ENCODE measurements at regions not wholly inside any gene's neighbourhood (a gene's known extent, or its start where the extent isn't known, plus 50 kb on each side); places are given as distances from the start of the nearest gene placed in this dataset.

- Histone ChIP-seq H3K36me3 (ENCODE audit: control insufficient read depth in 1 of 2, insufficient read depth in 2 of 2, low read length in 1 of 2) (no peaks in the 10 kb centered on the region), H3K4me3 (ENCODE audit: low read length in 2 of 2) (no peak overlapping the region), H3K4me1 (ENCODE audit: control insufficient read depth in 1 of 2, insufficient read depth in 2 of 2, low read length in 2 of 2) (no peaks in the 10 kb centered on the region), H3K27ac (ENCODE audit: low read depth in 1 of 2, low read length in 2 of 2) (no peak overlapping the region), H3K9me3 (ENCODE audit: control insufficient read depth, low read length) (no peaks in the 10 kb centered on the region), H3K27me3 (ENCODE audit: control insufficient read depth in 1 of 2, insufficient read depth in 2 of 2, low read length in 1 of 2) (no peaks in the 10 kb centered on the region)
- DNase-seq (peak in 1 of 2 donors; percentile 77), ATAC-seq (ENCODE audit: low FRiP score) (peak; percentile 23)
- intact Hi-C loops (cut with DNase I) = no loop called here
- WGBS, 2 donors = 86 to 88% methylated on average over 15 of the region's 15 CpGs
Observed at GRCh38 chr5:34564710-34565235, 91.4 kb upstream of the RAI14 start.

GRCh38 chr5:34570143-34570542 is 86.0 kb upstream of the RAI14 start:
- Histone ChIP-seq H3K27ac (ENCODE audit: low read depth in 1 of 2, low read length in 2 of 2) (no peak overlapping the region), H3K4me1 (ENCODE audit: control insufficient read depth in 1 of 2, insufficient read depth in 2 of 2, low read length in 2 of 2) (peaks cover 0 to 5% of the 10 kb centered on the region in 2 donors), H3K27me3 (ENCODE audit: control insufficient read depth in 1 of 2, insufficient read depth in 2 of 2, low read length in 1 of 2) (no peaks in the 10 kb centered on the region), H3K9me3 (ENCODE audit: control insufficient read depth, low read length) (no peaks in the 10 kb centered on the region), H3K4me3 (ENCODE audit: low read length in 2 of 2) (no peak overlapping the region), H3K36me3 (ENCODE audit: control insufficient read depth in 1 of 2, insufficient read depth in 2 of 2, low read length in 1 of 2) (no peaks in the 10 kb centered on the region)
- ATAC-seq (ENCODE audit: low FRiP score) (no peak), DNase-seq (no peak)
- WGBS, 2 donors = 95 to 96% methylated on average over 6 of the region's 6 CpGs
- intact Hi-C loops (cut with DNase I) = no loop called here

GRCh38 chr5:34570721-34571676 is 85.1 kb upstream of the RAI14 start:
- ATAC-seq (ENCODE audit: low FRiP score) = peak; percentile 36
- no peak overlapping the region for H3K4me3 ChIP-seq (ENCODE audit: low read length in 2 of 2)
- H3K27me3 ChIP-seq (ENCODE audit: control insufficient read depth in 1 of 2, insufficient read depth in 2 of 2, low read length in 1 of 2) = no peaks in the 10 kb centered on the region
- peaks cover 0 to 5% of the 10 kb centered on the region in 2 donors for H3K4me1 ChIP-seq (ENCODE audit: control insufficient read depth in 1 of 2, insufficient read depth in 2 of 2, low read length in 2 of 2)
- 37 to 41% methylated on average over 5 of the region's 5 CpGs for WGBS, 2 donors
- no peaks in the 10 kb centered on the region for H3K36me3 ChIP-seq (ENCODE audit: control insufficient read depth in 1 of 2, insufficient read depth in 2 of 2, low read length in 1 of 2)
- intact Hi-C loops (cut with DNase I) = no loop called here
- DNase-seq = no peak
- H3K9me3 ChIP-seq (ENCODE audit: control insufficient read depth, low read length) = no peaks in the 10 kb centered on the region
- no peak overlapping the region for H3K27ac ChIP-seq (ENCODE audit: low read depth in 1 of 2, low read length in 2 of 2)

GRCh38 chr5:34571677-34572041 is 84.5 kb upstream of the RAI14 start:
- intact Hi-C loops (cut with DNase I) = no loop called here
- ATAC-seq (ENCODE audit: low FRiP score) = no peak
- Histone ChIP-seq H3K4me1 (ENCODE audit: control insufficient read depth in 1 of 2, insufficient read depth in 2 of 2, low read length in 2 of 2) (peaks cover 0 to 5% of the 10 kb centered on the region in 2 donors), H3K4me3 (ENCODE audit: low read length in 2 of 2) (no peak overlapping the region), H3K27me3 (ENCODE audit: control insufficient read depth in 1 of 2, insufficient read depth in 2 of 2, low read length in 1 of 2) (no peaks in the 10 kb centered on the region), H3K36me3 (ENCODE audit: control insufficient read depth in 1 of 2, insufficient read depth in 2 of 2, low read length in 1 of 2) (no peaks in the 10 kb centered on the region), H3K27ac (ENCODE audit: low read depth in 1 of 2, low read length in 2 of 2) (no peak overlapping the region), H3K9me3 (ENCODE audit: control insufficient read depth, low read length) (no peaks in the 10 kb centered on the region)
- WGBS, 2 donors = 75 to 82% methylated on average over 3 of the region's 3 CpGs
- no peak for DNase-seq

- Histone ChIP-seq H3K9me3 (ENCODE audit: control insufficient read depth, low read length) (no peaks in the 10 kb centered on the region), H3K4me1 (ENCODE audit: control insufficient read depth in 1 of 2, insufficient read depth in 2 of 2, low read length in 2 of 2) (peaks cover 0 to 5% of the 10 kb centered on the region in 2 donors), H3K27me3 (ENCODE audit: control insufficient read depth in 1 of 2, insufficient read depth in 2 of 2, low read length in 1 of 2) (no peaks in the 10 kb centered on the region), H3K36me3 (ENCODE audit: control insufficient read depth in 1 of 2, insufficient read depth in 2 of 2, low read length in 1 of 2) (no peaks in the 10 kb centered on the region), H3K27ac (ENCODE audit: low read depth in 1 of 2, low read length in 2 of 2) (no peak overlapping the region), H3K4me3 (ENCODE audit: low read length in 2 of 2) (no peak overlapping the region)
- ATAC-seq (ENCODE audit: low FRiP score) (no peak), DNase-seq (no peak)
- WGBS, 2 donors = 79 to 88% methylated on average over 3 of the region's 3 CpGs
- intact Hi-C loops (cut with DNase I) = no loop called here
Observed at GRCh38 chr5:34574936-34575467, 81.1 kb upstream of the RAI14 start.

- peak overlapping the region in 1 of 2 donors; percentile 11 for H3K27ac ChIP-seq (ENCODE audit: low read depth in 1 of 2, low read length in 2 of 2)
- no peak for DNase-seq
Observed at GRCh38 chr5:34576891-34577666, 79.0 kb upstream of the RAI14 start.

GRCh38 chr5:34578962-34579361 is 77.2 kb upstream of the RAI14 start:
- H3K4me3 ChIP-seq (ENCODE audit: low read length in 2 of 2) = no peak overlapping the region
- no peaks in the 10 kb centered on the region for H3K36me3 ChIP-seq (ENCODE audit: control insufficient read depth in 1 of 2, insufficient read depth in 2 of 2, low read length in 1 of 2)
- H3K9me3 ChIP-seq (ENCODE audit: control insufficient read depth, low read length) = no peaks in the 10 kb centered on the region
- intact Hi-C loops (cut with DNase I) = no loop called here
- 96 to 98% methylated on average over 1 of the region's 1 CpG for WGBS, 2 donors
- H3K4me1 ChIP-seq (ENCODE audit: control insufficient read depth in 1 of 2, insufficient read depth in 2 of 2, low read length in 2 of 2) = no peaks in the 10 kb centered on the region
- ATAC-seq (ENCODE audit: low FRiP score) (no peak), DNase-seq (no peak)
- no peaks in the 10 kb centered on the region for H3K27me3 ChIP-seq (ENCODE audit: control insufficient read depth in 1 of 2, insufficient read depth in 2 of 2, low read length in 1 of 2)
- H3K27ac ChIP-seq (ENCODE audit: low read depth in 1 of 2, low read length in 2 of 2) = no peak overlapping the region

More at GRCh38 chr5:34576891-34577666, 79.0 kb upstream of the RAI14 start:
- Histone ChIP-seq H3K4me1 (ENCODE audit: control insufficient read depth in 1 of 2, insufficient read depth in 2 of 2, low read length in 2 of 2) (no peaks in the 10 kb centered on the region), H3K27me3 (ENCODE audit: control insufficient read depth in 1 of 2, insufficient read depth in 2 of 2, low read length in 1 of 2) (no peaks in the 10 kb centered on the region), H3K9me3 (ENCODE audit: control insufficient read depth, low read length) (no peaks in the 10 kb centered on the region), H3K36me3 (ENCODE audit: control insufficient read depth in 1 of 2, insufficient read depth in 2 of 2, low read length in 1 of 2) (no peaks in the 10 kb centered on the region), H3K4me3 (ENCODE audit: low read length in 2 of 2) (no peak overlapping the region)
- ATAC-seq (ENCODE audit: low FRiP score) = peak; percentile 63
- WGBS, 2 donors = 52 to 57% methylated on average over 11 of the region's 11 CpGs
- intact Hi-C loops (cut with DNase I) = no loop called here

- Histone ChIP-seq H3K9me3 (ENCODE audit: control insufficient read depth, low read length) (no peaks in the 10 kb centered on the region), H3K27ac (ENCODE audit: low read depth in 1 of 2, low read length in 2 of 2) (no peak overlapping the region), H3K36me3 (ENCODE audit: control insufficient read depth in 1 of 2, insufficient read depth in 2 of 2, low read length in 1 of 2) (no peaks in the 10 kb centered on the region), H3K4me3 (ENCODE audit: low read length in 2 of 2) (no peak overlapping the region), H3K27me3 (ENCODE audit: control insufficient read depth in 1 of 2, insufficient read depth in 2 of 2, low read length in 1 of 2) (no peaks in the 10 kb centered on the region), H3K4me1 (ENCODE audit: control insufficient read depth in 1 of 2, insufficient read depth in 2 of 2, low read length in 2 of 2) (peaks cover 0 to 2% of the 10 kb centered on the region in 2 donors)
- no peak for DNase-seq
- intact Hi-C loops (cut with DNase I) = no loop called here
- no peak for ATAC-seq (ENCODE audit: low FRiP score)
- 70 to 71% methylated on average over 7 of the region's 7 CpGs for WGBS, 2 donors
Observed at GRCh38 chr5:34580983-34581382, 75.1 kb upstream of the RAI14 start.
